NCI-H2107 treated with DMSO at 0.1 percent for 48 hours (cell line): ENCODE measurements at regions not wholly inside any gene's neighbourhood (a gene's known extent, or its start where the extent isn't known, plus 50 kb on each side); places are given as distances from the start of the nearest gene placed in this dataset.

Experiments used
- DNase-seq: peaks from one replicate; lab custom pipeline; 2025; ENCODE audit not compliant: unreplicated experiment; lab: John Stamatoyannopoulos, UW

DNA sequence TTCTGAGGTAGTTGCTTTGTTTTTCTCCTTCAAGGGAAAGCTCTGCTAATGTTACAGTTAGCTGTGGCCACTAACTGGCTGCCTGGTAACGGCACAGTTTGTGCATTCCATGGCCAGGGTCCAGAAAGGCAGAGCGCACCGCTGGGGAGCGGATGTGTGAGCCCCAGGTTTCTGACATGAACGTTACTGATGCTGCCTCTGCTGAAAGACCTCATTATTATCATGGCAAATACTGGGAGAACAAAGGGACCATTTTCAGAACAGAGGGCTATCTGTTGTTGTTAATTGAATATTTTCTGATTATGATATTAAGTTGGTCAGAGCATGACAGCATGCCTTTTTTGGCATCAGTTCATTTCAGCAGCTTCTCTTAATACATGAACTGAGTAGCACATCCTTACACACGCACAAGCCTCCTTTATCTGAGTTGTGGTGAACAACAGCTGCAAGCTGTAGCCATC lies 134.1 kb downstream of the NUDT12 start:
- DNase-seq = no peak

DNA sequence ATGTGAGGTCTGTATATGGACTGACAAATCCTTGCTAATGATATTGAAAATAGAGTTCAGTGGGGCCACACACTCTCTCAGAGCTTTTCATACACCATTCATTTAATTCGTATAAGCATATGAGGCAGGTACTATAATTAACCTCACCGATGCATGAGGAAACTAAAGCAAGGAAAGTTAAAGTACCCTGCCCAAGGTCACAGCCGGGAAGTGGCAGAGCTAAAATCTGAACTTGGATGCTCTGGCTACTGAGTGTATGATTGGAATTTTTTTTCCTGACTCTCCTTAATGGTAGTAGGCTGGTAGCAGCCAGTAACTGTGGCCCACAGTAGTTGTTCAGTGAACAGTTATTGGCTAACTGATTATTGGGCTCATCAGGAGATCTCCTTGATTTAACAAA lies 135.3 kb downstream of the NUDT12 start:
- DNase-seq = no peak

DNA sequence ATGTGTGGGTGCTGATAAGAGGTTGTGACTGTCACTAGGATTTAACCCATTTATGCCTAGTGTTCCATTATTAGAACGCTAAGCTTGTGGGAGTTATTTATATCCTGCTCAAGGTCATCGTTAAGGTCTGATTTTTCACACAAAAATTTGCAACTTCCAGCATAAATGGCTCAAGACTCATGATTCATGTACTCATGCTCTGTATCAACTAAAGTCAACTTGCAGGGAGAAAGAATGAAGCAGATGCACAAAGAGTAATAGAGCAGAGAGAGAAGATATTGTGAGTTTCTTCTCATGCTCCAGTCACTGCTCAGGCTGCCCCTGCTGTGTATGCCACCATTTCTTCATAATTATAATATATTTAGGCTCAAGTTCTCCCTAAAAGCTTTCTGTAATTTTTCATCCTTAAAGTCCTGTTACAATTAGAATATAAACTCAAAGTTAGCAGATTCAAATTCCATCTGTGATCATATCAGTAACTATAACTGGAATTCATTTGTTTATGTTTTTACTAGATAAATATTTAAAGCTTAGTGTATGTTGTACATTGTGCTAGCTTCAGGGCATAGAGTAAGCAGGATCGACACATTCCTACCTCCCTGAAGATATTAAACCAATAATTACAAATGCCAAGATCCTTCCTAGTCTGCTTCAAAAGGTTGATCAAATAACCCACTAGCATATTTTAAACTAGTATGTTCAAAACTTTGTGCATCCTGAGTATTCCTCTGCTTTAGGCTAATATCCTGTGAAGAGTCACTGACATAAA lies 136.7 kb downstream of the NUDT12 start:
- no peak for DNase-seq

DNA sequence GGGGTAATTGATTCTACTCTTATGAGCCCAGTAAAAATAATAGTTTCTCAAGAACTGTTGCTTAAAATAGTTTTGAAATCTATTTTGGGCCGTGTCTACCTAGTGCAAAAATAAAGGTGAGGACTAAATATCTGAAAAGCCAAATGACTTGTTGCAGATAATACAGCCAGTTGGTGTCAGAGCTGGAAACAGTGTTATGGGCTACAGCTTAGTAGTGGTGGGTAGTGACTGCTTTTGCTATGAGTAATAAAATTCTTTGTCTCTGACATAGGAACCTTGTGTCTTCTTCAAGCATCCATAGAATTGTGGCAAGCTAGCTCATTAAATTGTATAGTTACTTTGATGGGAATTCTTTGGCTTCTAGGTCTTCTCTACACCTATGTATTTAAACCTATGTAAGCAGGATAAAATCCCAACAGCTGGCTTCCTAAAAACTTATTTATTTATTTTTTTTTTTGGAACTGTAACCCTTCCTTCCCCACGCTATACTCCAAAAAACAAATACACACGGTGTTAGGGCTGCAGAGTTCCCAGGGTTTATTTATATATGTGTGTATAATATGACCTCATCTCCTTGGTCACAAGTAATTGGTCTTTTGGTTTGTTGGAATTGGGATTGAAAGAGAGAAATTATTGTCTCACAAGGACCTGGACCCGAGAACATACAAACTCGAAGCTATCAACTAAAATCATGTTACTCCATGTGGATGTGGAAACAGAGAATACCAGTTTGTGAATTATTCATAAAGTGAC lies 138.0 kb downstream of the NUDT12 start:
- DNase-seq = no peak

DNA sequence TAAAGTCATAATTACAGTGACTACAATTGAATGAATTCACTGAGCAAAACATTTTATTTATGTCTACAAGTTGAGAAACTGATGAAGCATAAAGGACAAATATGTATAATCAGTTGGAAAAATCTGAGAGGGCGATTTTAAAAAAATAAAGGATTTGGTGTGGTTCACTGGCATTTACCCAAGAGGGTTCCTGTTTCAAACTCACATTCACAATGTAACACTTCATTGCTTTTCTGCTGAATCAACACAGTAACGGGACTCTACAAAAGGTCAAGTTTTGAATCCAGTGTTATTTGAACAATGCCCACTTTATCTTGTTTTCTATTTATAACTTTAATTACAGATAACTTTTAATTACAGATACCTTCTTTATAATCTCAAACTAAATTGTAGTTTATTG lies 138.6 kb downstream of the NUDT12 start:
- DNase-seq = no peak

GRCh38 chr5:103422756-103423155 lies 139.8 kb downstream of the NUDT12 start:
- DNase-seq = no peak

- DNase-seq = no peak
These were observed 148.0 kb downstream of the NUDT12 start for GRCh38 chr5:103414604-103415003.

- no peak for DNase-seq
These were observed 150.9 kb downstream of the NUDT12 start for GRCh38 chr5:103411711-103412110.

DNA sequence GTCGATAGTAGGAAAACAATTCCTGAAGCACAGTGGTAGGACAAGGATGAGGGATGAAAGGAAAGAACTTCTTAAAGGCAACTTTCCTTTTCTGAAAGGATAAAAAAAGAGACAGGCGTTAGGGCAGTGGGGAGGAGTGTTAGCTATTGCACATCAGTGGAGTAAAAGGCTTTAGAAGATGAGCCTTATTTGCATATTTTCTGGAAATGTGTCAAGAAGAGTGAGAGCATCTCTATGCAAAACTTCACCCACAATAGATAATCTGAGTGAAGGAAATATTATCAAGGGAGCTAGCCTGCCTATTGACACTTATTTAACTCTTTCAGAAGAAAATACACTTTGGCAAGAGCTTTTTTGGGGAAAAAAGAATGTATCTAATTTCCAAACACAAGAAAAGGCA lies 151.6 kb downstream of the MACIR start:
- no peak for DNase-seq

GRCh38 chr5:103409013-103409670 lies 150.6 kb downstream of the MACIR start:
- DNase-seq = no peak

- no peak for DNase-seq
These were observed 149.8 kb downstream of the MACIR start for GRCh38 chr5:103408408-103408807.

GRCh38 chr5:103407402-103407801 lies 148.8 kb downstream of the MACIR start:
- DNase-seq = no peak

DNA sequence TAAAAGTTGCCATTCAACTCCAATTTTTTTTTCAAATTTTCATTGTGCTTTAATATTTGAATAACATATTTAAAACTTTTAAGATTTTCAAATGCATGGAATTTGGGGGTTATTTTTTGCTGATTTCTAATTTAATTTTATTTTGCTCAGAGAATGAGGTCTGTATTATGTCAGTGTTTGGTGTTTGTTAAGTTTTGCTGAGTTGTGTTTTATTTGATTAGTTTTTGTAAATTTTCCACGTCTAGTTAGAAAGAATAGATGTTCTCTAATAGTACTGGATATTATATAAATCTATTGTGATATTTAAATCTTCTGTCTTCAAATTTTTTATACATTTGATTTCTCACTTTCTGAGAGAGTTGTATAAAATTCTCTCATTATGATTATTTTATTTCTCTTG lies 145.9 kb downstream of the MACIR start:
- DNase-seq = no peak

GRCh38 chr5:103402851-103403250 lies 144.3 kb downstream of the MACIR start:
- DNase-seq = peak; percentile 2

GRCh38 chr5:103397739-103398581 lies 139.4 kb downstream of the MACIR start:
- no peak for DNase-seq

- DNase-seq = no peak
These were observed 136.1 kb downstream of the MACIR start for GRCh38 chr5:103394676-103395075.

DNA sequence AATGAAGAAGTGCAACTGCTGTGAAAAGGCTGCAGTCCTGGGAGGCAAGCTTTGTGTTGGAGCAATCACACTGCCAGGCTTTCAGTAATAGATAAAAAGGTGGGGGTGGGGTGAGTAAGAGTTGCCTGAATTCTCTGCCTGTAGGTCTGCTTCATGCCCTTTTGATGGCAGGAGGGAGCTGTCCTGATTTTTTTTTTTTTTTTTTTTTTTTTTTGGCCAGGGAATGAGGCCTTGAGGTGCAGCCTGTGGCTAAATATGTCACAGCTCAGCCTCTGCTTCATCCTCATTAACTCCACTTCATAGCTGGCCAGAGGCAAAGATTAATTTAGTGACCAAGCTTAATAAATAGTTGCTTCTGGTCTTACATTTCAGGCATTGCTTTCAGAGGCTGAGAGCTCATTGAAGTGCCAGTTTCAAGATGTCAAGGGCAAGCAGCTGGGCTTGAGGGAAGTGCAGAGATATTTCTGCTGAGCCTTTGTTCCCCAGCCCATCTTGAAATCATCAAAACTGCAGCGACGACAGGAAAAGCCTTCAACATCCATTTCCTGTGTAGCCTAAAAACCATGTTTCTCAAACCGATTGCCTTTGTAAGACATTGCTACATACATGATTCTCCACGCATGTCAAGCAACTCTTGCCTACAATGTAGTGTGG lies 134.7 kb downstream of the MACIR start:
- no peak for DNase-seq

DNA sequence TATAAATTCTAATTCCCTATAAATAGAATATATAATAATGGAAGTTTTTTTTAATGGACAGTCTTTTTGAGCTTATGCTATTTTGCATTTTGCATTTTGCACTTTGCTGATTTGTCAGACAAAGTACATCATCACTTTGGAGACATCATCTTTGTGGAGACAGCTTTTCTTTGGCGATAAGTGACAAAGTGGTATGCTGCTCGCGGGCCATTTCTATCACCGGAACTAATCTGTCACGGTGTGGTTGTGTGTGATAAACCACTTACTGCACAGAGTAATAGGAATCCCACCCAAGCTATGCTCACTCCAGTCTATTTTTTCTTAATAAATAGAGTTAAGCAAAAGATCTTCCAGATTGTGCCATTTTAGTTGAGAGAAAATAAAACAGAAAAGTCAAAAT lies 133.1 kb downstream of the MACIR start:
- no peak for DNase-seq

DNA sequence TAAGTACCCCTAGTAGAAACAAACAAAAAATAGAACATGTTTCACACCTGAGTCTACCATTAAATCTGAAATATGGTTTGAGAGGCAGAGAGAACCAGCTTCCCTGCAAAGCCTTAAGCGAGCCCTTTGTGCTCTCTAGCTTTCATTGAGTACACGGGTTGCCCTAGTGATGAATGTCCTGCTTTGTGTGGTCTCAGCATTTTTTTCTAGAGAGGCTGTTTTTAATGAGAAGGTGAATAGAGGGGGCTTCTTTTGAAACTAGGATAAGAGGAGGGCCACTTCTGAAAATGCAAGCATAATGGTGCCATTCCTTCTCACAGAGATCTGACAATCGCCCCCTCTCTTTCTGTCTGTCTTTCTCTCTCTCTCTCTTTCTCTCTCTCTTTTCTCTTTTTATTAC lies 131.3 kb downstream of the MACIR start:
- DNase-seq = no peak

DNA sequence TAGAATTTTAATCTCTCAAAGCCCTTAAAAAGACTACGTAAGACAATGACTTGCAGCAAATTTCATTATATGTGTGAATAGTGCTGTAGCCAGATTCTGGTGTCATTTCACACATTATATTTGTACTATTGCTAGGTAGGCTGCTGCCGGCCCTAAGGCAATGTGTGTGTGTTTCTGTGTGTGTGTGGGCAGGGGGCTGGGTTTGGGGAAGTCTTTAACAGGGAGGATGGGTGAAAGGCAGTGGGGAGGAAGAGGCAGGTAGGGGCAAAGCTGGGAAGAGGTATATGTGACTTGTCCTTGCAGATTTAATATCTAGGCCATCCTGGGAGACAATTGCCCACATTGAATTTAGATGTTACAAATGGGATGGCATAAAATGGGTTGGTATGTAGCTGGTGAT lies 130.8 kb downstream of the MACIR start:
- no peak for DNase-seq

GRCh38 chr5:103385722-103386121 lies 127.2 kb downstream of the MACIR start:
- no peak for DNase-seq
